Transverse colon (tissue), 4 donors: ENCODE measurements at regions not wholly inside any gene's neighbourhood (a gene's known extent, or its start where the extent isn't known, plus 50 kb on each side); places are given as distances from the start of the nearest gene placed in this dataset.
"Not testable (repeated sequence)": the region's sequence is repeated elsewhere in the genome, so short reads cannot be mapped to it uniquely, and the experiment has no call there.

ENCODE experiments used
- DNase-seq: peaks from one replicate; pipeline ENCODE4 v3.0.0-alpha.2; 2019
- H3K27ac ChIP-seq, 4 donors: fragments of 200-600 bp; sonication (generic); 2 replicates each; pipeline ENCODE4 v1.5.1; 2016 to 2018; ENCODE audit warnings: inconsistent platforms in 4 of 4
- H3K27me3 ChIP-seq: fragments of 200-600 bp; sonication (generic); 2 replicates; pipeline ENCODE4 v1.5.1; 2017; ENCODE audit warnings: inconsistent platforms
- H3K36me3 ChIP-seq, 4 donors: fragments of 200-600 bp; sonication (generic); 2 replicates each; pipeline ENCODE4 v1.5.1; 2017 to 2019; ENCODE audit warnings: inconsistent platforms in 4 of 4
- H3K4me1 ChIP-seq, 4 donors: fragments of 200-600 bp; sonication (generic); 2 replicates each; pipeline ENCODE4 v1.5.1; 2017 to 2020; ENCODE audit warnings: inconsistent platforms in 4 of 4
- H3K4me3 ChIP-seq, 4 donors: fragments of 200-600 bp; sonication (generic); 1 replicate in 1 of 4; 2 replicates in 3 of 4; pipeline versions ENCODE4 v1.5.1 to v1.6.1; 2017 to 2019; ENCODE audit warnings: inconsistent platforms in 4 of 4
- H3K9me3 ChIP-seq, 2 donors: fragments of 200-600 bp; sonication (generic); 2 replicates each; pipeline ENCODE4 v1.5.1; 2017 to 2019; ENCODE audit warnings: inconsistent platforms in 2 of 2
- EP300 ChIP-seq: sonication (generic); formaldehyde crosslinking; IDR thresholded peaks from one replicate; pipeline ENCODE4 v1.6.1; 2017; ENCODE audit warnings: antibody characterized with exemption, low read depth
- POLR2A ChIP-seq: fragments of 450-650 bp; IDR thresholded peaks from one replicate; pipeline ENCODE4 v1.6.1; 2016; ENCODE audit warnings: antibody characterized with exemption, mild to moderate bottlenecking, moderate library complexity
- POLR2AphosphoS5 ChIP-seq, 3 donors: sonication (generic); formaldehyde crosslinking; IDR thresholded peaks; one replicate each; pipeline ENCODE4 v1.6.1; 2016; ENCODE audit warnings: antibody characterized with exemption in 3 of 3
- WGBS, 2 donors: methylation state at CpG; one replicate each; pipeline ENCODE4 v1.1.5; 2018; ENCODE audit warnings: low coverage in 1 of 2; 5-methylcytosine and 5-hydroxymethylcytosine counted together
- in situ Hi-C, 4 donors: fragments of 200-750 bp; cut with MboI; loops; one replicate each; pipeline versions ENCODE4 v1.15.0 to v1.15.1; 2017; ENCODE audit warnings: low sequenced_read_pairs in 3 of 4, low pct_ligation_motif_present in 1 of 4, low pct_unique_long_range_greater_than_20kb in 1 of 4
- intact Hi-C: fragments of 100-400 bp; cut with DNase I; formaldehyde crosslinking; loops from one replicate; pipeline ENCODE4 v1.15.1; 2023; ENCODE audit warnings: low total_unique reads
- TF ChIP-seq, protein P1 (sequence below), 5 experiments: fragments of 200-600 bp in 3 of 5; fragments of 450-650 bp in 2 of 5; sonication (generic) in 3 of 5; IDR thresholded peaks; 1 replicate in 2 of 5; 2 replicates in 3 of 5; pipeline ENCODE4 v1.5.1; 2016 to 2017; ENCODE audit warnings: antibody characterized with exemption in 5 of 5, inconsistent platforms in 3 of 5, mild to moderate bottlenecking in 2 of 5, moderate library complexity in 1 of 5

GRCh38 chr1:65572701-65573421 lies 152.4 kb downstream of the LEPR start:
- 77 to 80% methylated on average over 8 to 10 of the region's 10 CpGs for WGBS, 2 donors
- H3K4me1 ChIP-seq = no peaks in the 10 kb centered on the region
- H3K36me3 ChIP-seq = no peaks in the 10 kb centered on the region
- H3K27me3 ChIP-seq = no peaks in the 10 kb centered on the region
- no peak for DNase-seq
- intact Hi-C loops (no loop called here), in situ Hi-C loops (no loop called here)
- H3K27ac ChIP-seq = no peak overlapping the region
- no peak overlapping the region for H3K4me3 ChIP-seq
- no peaks in the 10 kb centered on the region for H3K9me3 ChIP-seq
- no peak for TF ChIP-seq EP300
- TF ChIP-seq, protein P1, sequence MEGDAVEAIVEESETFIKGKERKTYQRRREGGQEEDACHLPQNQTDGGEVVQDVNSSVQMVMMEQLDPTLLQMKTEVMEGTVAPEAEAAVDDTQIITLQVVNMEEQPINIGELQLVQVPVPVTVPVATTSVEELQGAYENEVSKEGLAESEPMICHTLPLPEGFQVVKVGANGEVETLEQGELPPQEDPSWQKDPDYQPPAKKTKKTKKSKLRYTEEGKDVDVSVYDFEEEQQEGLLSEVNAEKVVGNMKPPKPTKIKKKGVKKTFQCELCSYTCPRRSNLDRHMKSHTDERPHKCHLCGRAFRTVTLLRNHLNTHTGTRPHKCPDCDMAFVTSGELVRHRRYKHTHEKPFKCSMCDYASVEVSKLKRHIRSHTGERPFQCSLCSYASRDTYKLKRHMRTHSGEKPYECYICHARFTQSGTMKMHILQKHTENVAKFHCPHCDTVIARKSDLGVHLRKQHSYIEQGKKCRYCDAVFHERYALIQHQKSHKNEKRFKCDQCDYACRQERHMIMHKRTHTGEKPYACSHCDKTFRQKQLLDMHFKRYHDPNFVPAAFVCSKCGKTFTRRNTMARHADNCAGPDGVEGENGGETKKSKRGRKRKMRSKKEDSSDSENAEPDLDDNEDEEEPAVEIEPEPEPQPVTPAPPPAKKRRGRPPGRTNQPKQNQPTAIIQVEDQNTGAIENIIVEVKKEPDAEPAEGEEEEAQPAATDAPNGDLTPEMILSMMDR (IDR thresholded peaks at IDR 0.05) = no peak
- TF ChIP-seq POLR2A = no peak
- TF ChIP-seq POLR2AphosphoS5 (IDR thresholded peaks at IDR 0.05) = no peak

- 74 to 78% methylated on average over 4 of the region's 4 CpGs for WGBS, 2 donors
- H3K36me3 ChIP-seq = no peaks in the 10 kb centered on the region
These were observed 156.8 kb downstream of the LEPR start for GRCh38 chr1:65577278-65577677.

DNA sequence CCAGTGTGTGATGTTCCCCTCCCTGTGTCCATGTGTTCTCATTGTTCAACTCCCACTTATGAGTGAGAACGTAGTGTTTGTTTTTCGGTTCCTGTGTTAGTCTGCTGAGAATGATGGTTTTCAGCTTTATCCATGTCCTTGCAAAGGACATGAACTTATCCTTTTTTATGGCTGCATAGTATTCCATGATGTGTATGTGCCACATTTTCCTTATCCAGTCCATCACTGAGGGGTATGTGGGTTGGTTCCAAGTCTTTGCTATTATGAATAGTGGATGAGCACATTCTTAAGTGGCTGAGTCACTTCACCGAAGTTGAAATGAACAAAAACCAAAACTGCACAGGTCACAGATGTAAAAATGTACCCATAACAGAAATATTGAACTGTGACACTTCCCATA lies 157.5 kb downstream of the LEPR start:
- in situ Hi-C loops, H3K36me3 ChIP-seq, H3K9me3 ChIP-seq, H3K4me1 ChIP-seq, H3K27me3 ChIP-seq, DNase-seq, intact Hi-C loops, H3K4me3 ChIP-seq, H3K27ac ChIP-seq: not testable (repeated sequence)
- 86 to 100% methylated on average over 2 to 3 of the region's 3 CpGs for WGBS, 2 donors

More at GRCh38 chr1:65577278-65577677, 156.8 kb downstream of the LEPR start:
- no peaks in the 10 kb centered on the region for H3K4me1 ChIP-seq
- no peaks in the 10 kb centered on the region for H3K9me3 ChIP-seq
- H3K27ac ChIP-seq = no peak overlapping the region
- intact Hi-C loops = no loop called here
- no peak for TF ChIP-seq POLR2AphosphoS5 (IDR thresholded peaks at IDR 0.05)
- TF ChIP-seq POLR2A = no peak
- TF ChIP-seq, protein P1 (IDR thresholded peaks at IDR 0.05) = no peak
- no peak for TF ChIP-seq EP300
- no peak for DNase-seq
- H3K4me3 ChIP-seq = no peak overlapping the region
- in situ Hi-C loops = no loop called here
- H3K27me3 ChIP-seq = no peaks in the 10 kb centered on the region

DNA sequence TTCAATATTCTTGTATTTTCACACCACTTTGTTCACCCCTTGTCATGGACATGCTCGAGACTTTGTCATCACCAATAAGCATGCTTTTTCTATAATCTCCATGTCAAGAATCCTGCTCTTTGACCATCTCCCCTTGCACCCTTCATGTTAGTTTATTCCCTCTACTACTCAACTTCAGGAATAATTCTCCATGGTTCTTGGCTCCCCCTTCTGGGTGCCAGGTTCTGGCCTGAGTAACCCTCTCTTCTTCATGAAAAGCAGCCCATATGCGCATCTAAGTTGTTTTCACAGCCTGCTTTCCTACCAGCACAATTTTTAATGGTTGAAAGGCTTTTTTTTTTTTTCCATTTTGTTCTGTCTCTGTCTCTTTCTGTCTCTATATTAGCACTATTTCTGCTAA lies 160.7 kb downstream of the LEPR start:
- Histone ChIP-seq H3K27me3 (no peaks in the 10 kb centered on the region), H3K4me1 (no peaks in the 10 kb centered on the region), H3K4me3 (no peak overlapping the region), H3K36me3 (no peaks in the 10 kb centered on the region), H3K9me3 (no peaks in the 10 kb centered on the region), H3K27ac (no peak overlapping the region)
- DNase-seq = no peak
- TF ChIP-seq POLR2A = no peak
- no peak for TF ChIP-seq POLR2AphosphoS5 (IDR thresholded peaks at IDR 0.05)
- TF ChIP-seq EP300 = no peak
- TF ChIP-seq, protein P1 (IDR thresholded peaks at IDR 0.05) = no peak
- in situ Hi-C loops (no loop called here), intact Hi-C loops (no loop called here)
- WGBS, 2 donors = 33 to 88% methylated on average over 1 to 2 of the region's 2 CpGs

DNA sequence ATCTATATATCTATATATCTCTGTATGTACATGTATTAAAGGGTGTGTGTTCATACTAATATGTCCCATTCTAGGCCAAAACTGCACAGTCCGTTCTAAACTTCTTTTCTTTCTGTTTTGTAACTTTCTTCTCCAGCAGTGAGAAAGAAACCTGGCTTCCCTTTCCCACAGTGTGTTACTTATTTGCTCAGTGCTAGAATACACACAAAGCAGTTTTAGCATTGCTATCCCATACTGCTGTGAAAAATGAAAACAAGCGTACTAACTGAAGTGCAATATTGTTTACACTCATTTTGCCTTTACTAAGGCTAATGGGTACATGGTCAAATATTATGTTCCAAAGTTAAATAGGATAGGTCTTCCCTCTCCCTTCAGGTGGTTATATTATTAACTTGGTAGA lies 163.9 kb downstream of the LEPR start:
- TF ChIP-seq POLR2A (no peak), POLR2AphosphoS5 (IDR thresholded peaks at IDR 0.05) (no peak), EP300 (no peak)
- TF ChIP-seq, protein P1 (IDR thresholded peaks at IDR 0.05) = no peak
- Histone ChIP-seq H3K4me1 (no peaks in the 10 kb centered on the region), H3K36me3 (no peaks in the 10 kb centered on the region), H3K4me3 (no peak overlapping the region), H3K9me3 (no peaks in the 10 kb centered on the region), H3K27me3 (no peaks in the 10 kb centered on the region), H3K27ac (no peak overlapping the region)
- intact Hi-C loops (no loop called here), in situ Hi-C loops (no loop called here)
- DNase-seq = no peak
- 80 to 88% methylated on average over 2 of the region's 2 CpGs for WGBS, 2 donors
